ENCODE measurements at regions not wholly inside any gene's neighbourhood (a gene's known extent, or its start where the extent isn't known, plus 50 kb on each side); places are given as distances from the start of the nearest gene placed in this dataset.

DNA sequence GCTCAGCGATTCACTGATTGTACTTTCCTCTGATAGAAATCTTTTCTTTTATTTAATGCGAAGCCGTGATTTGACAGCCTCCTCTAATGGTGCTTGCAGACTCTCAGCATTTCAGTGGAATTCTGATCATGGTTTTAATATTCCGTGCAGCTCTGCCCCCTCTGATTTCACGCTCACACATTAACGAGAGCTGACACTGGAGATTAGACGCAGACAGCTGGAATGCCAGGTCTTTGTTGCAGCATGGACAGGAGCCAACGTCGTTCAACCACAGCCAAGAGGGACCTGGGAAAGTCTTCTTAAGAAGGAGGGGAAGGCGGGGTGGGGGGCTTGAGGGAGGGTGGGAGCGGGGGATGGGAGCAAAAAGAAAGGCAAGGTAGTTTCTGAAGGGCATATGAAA is 186.4 kb downstream of the BLID start:
- Histone ChIP-seq H3K27me3 (ENCODE audit: control insufficient read depth, insufficient read depth, low read length) (no peaks in the 10 kb centered on the region), H3K4me3 (ENCODE audit: low read depth, low read length) (no peak overlapping the region), H3K36me3 (ENCODE audit: control insufficient read depth, insufficient read depth, low read length) (no peaks in the 10 kb centered on the region)
- TF ChIP-seq, protein P1, sequence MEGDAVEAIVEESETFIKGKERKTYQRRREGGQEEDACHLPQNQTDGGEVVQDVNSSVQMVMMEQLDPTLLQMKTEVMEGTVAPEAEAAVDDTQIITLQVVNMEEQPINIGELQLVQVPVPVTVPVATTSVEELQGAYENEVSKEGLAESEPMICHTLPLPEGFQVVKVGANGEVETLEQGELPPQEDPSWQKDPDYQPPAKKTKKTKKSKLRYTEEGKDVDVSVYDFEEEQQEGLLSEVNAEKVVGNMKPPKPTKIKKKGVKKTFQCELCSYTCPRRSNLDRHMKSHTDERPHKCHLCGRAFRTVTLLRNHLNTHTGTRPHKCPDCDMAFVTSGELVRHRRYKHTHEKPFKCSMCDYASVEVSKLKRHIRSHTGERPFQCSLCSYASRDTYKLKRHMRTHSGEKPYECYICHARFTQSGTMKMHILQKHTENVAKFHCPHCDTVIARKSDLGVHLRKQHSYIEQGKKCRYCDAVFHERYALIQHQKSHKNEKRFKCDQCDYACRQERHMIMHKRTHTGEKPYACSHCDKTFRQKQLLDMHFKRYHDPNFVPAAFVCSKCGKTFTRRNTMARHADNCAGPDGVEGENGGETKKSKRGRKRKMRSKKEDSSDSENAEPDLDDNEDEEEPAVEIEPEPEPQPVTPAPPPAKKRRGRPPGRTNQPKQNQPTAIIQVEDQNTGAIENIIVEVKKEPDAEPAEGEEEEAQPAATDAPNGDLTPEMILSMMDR (IDR thresholded peaks at IDR 0.05; ENCODE audit: insufficient read depth, low read depth, low read length): no peak
- POLR2A ChIA-PET: interaction anchor here (0.6 kb wide), 1 partner anchor 10 kb away, joined by 7 read pairs; no protein-coding TSS in a partner anchor
- no peak for DNase-seq (ENCODE audit: low read depth)
- CTCF ChIA-PET: interaction anchor here (2.6 kb wide), 1 partner anchor 13 kb away, joined by 15 read pairs; no protein-coding TSS in a partner anchor

- POLR2A ChIA-PET: no interaction called here
- Histone ChIP-seq H3K27me3 (ENCODE audit: control insufficient read depth, insufficient read depth, low read length) (no peaks in the 10 kb centered on the region), H3K4me3 (ENCODE audit: low read depth, low read length) (no peak overlapping the region), H3K36me3 (ENCODE audit: control insufficient read depth, insufficient read depth, low read length) (no peaks in the 10 kb centered on the region)
- CTCF ChIA-PET: interaction anchor here (2.6 kb wide), 1 partner anchor 12 kb away, joined by 15 read pairs; no protein-coding TSS in a partner anchor
- TF ChIP-seq, protein P1 (IDR thresholded peaks at IDR 0.05; ENCODE audit: insufficient read depth, low read depth, low read length): no peak
- DNase-seq (ENCODE audit: low read depth): no peak
Measured at GRCh38 chr11:121928597-121929580, 187.1 kb downstream of the BLID start.

- Histone ChIP-seq H3K4me3 (ENCODE audit: low read depth, low read length) (no peak overlapping the region), H3K36me3 (ENCODE audit: control insufficient read depth, insufficient read depth, low read length) (no peaks in the 10 kb centered on the region), H3K27me3 (ENCODE audit: control insufficient read depth, insufficient read depth, low read length) (no peaks in the 10 kb centered on the region)
- no peak for DNase-seq (ENCODE audit: low read depth)
- POLR2A ChIA-PET: no interaction called here
- TF ChIP-seq, protein P1 (IDR thresholded peaks at IDR 0.05; ENCODE audit: insufficient read depth, low read depth, low read length): no peak
- CTCF ChIA-PET: interaction anchor here (2.6 kb wide), 1 partner anchor 11 kb away, joined by 15 read pairs; no protein-coding TSS in a partner anchor
Measured at GRCh38 chr11:121927789-121928188, 188.2 kb downstream of the BLID start.

DNA sequence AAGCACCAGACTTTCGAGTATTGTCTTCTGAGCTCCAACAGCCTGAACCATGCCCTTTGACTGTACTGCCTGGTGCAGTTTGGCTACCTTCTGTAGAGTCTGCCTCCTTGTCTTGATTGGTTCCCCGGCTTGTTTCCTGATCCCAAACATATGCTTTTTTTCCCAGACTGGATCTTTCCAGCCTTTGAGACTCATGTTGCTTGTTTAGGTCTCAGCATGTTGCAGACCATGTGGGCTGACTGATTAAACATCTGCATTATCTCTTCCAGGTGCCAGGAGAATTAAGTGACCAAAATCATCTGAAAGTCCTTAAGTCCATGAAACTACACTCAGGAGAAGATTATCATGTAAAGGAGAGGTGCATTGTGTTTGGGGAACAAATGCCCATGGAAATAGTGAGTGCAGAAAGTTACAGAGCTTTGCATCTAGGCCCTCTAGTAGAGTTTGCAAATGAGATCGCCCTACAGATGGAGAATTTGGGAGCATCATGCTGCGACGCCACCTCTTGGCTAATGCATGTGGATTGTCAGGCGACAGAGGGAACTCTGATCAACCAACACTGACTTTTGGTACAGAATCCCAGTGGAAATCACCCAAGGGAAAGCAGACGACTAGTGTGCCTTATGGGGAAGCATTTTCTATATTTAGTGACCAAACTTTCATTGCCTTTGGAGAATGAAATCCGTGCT is 188.8 kb downstream of the BLID start:
- Histone ChIP-seq H3K27me3 (ENCODE audit: control insufficient read depth, insufficient read depth, low read length) (no peaks in the 10 kb centered on the region), H3K36me3 (ENCODE audit: control insufficient read depth, insufficient read depth, low read length) (no peaks in the 10 kb centered on the region), H3K4me3 (ENCODE audit: low read depth, low read length) (no peak overlapping the region)
- ChIA-PET CTCF (no interaction called here), POLR2A (no interaction called here)
- TF ChIP-seq, protein P1 (IDR thresholded peaks at IDR 0.05; ENCODE audit: insufficient read depth, low read depth, low read length): no peak
- DNase-seq (ENCODE audit: low read depth): no peak

- CTCF ChIA-PET: no interaction called here
- DNase-seq (ENCODE audit: low read depth): no peak
- POLR2A ChIA-PET: no interaction called here
- Histone ChIP-seq H3K36me3 (ENCODE audit: control insufficient read depth, insufficient read depth, low read length) (no peaks in the 10 kb centered on the region), H3K27me3 (ENCODE audit: control insufficient read depth, insufficient read depth, low read length) (no peaks in the 10 kb centered on the region), H3K4me3 (ENCODE audit: low read depth, low read length) (no peak overlapping the region)
- TF ChIP-seq, protein P1 (IDR thresholded peaks at IDR 0.05; ENCODE audit: insufficient read depth, low read depth, low read length): no peak
Measured at GRCh38 chr11:121924191-121924590, 191.8 kb downstream of the BLID start.
